Thyroid gland (tissue), 4 donors: ENCODE measurements at regions not wholly inside any gene's neighbourhood (a gene's known extent, or its start where the extent isn't known, plus 50 kb on each side); places are given as distances from the start of the nearest gene placed in this dataset.

Experiments
- CTCF ChIP-seq, 6 experiments: fragments of 200-600 bp in 3 of 6; fragments of 450-650 bp in 3 of 6; sonication (generic) in 3 of 6; IDR thresholded peaks; one replicate each; pipeline ENCODE4 v1.5.1; 2016 to 2019; ENCODE audit warnings: antibody characterized with exemption in 6 of 6, mild to moderate bottlenecking in 2 of 6, inconsistent platforms in 1 of 6, moderate library complexity in 1 of 6
- POLR2A ChIP-seq, 2 donors: fragments of 450-650 bp; IDR thresholded peaks; one replicate each; pipeline ENCODE4 v1.6.1; 2017; ENCODE audit warnings: antibody characterized with exemption in 2 of 2, mild to moderate bottlenecking in 2 of 2, moderate library complexity in 1 of 2

GRCh38 chr12:102708108-102708507 is 208.9 kb downstream of the PAH start:
- TF ChIP-seq CTCF (IDR thresholded peaks at IDR 0.05) (no peak), POLR2A (IDR thresholded peaks at IDR 0.05) (no peak)
